HG02678 (cell line): ENCODE measurements at regions not wholly inside any gene's neighbourhood (a gene's known extent, or its start where the extent isn't known, plus 50 kb on each side); places are given as distances from the start of the nearest gene placed in this dataset.
"Not testable (repeated sequence)": the region's sequence is repeated elsewhere in the genome, so short reads cannot be mapped to it uniquely, and the experiment has no call there.

Experiments
- ATAC-seq: cut with Tn5 transposase; IDR thresholded peaks from one replicate; pipeline ENCODE4 v1.9.1; 2021; ENCODE audit warnings: mild to moderate bottlenecking, moderate library complexity; ENCODE audit not compliant: unreplicated experiment

DNA sequence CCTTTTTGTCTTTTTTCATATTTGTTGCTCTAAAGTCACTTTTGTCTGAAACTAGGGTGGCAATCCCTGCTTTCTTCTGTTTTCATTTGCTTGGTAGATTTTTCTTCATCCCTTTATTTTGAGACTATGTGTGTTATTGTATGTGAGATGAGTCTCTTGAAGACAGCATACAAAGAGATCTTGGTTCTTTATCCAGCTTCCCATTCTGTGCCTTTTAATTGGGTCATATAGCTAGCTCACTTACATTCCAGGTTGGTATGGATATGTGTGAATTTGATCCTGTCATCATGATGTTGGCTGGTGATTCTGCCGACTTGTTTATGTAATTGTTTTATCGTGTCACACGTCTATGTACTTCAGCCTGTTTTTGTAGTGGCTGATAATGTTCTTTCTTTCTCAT, 267.7 kb upstream of the MGAT4C start:
- no peak for ATAC-seq

GRCh38 chr12:86521870-86522269, 265.7 kb upstream of the MGAT4C start:
- no peak for ATAC-seq

DNA sequence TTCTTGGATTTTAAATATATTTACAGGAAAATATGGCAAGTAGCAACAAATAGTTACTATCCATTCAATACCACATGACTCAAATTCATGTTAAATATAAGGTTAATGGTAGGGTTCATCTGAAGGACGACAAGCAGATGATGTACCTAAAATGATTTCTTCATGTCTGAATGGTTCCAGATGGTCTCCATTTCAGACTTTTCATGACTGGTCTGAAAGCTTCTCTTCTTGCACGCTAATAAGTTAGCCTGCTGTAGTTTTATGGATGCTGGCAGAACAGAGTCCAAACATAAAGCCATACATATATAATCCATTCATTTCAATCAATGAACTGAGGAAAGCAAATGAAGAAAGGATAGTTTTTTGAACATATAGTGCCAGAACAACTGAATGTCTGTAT, 257.0 kb upstream of the MGAT4C start:
- peak; percentile 8 for ATAC-seq

DNA sequence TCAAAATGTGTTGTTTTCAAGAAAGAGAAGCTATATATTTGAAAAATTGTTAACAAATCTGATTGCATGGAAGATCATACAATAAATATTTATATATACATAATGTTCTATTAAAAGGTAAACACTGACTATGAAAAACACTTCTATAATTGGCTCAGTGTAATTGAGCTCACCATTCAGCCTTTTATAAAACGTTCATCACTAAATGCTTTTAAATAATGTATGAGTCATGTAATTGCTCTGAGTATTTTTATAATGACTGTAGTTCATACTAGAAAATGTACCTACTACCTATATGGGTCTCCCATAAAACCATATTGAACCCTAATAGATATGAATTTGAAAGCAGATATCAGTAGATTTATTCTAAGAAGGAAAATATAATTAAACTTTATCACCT, 240.4 kb upstream of the MGAT4C start:
- no peak for ATAC-seq

GRCh38 chr12:86484473-86484872, 228.3 kb upstream of the MGAT4C start:
- ATAC-seq, result no peak

- ATAC-seq, result no peak
Observed at GRCh38 chr12:86473231-86473630, 217.0 kb upstream of the MGAT4C start.

GRCh38 chr12:86456776-86457175, 200.6 kb upstream of the MGAT4C start:
- ATAC-seq, result no peak

DNA sequence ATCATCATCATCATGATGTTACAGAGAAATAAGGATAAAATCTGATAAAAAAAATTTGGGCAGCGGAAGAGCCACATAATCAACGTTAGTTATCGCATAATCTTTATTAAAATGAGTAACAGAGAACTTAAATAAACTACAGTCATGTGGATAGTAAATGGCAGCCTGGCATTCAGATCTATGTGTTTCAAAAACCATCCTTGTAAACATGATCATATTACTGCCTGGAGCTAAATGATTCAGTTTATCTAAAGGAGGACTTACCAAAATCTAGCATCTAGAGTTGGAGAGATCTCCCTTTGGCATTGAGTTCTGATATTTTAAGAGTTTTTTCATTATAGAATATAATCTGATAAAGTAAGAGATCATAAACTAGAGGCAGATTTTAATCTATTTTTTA, 200.1 kb upstream of the MGAT4C start:
- no peak for ATAC-seq

- no peak for ATAC-seq
Observed at GRCh38 chr12:86445356-86445755, 189.2 kb upstream of the MGAT4C start.

- no peak for ATAC-seq
Observed at GRCh38 chr12:86435053-86435452, 178.9 kb upstream of the MGAT4C start.

GRCh38 chr12:86429824-86430223, 173.6 kb upstream of the MGAT4C start:
- ATAC-seq, result no peak

GRCh38 chr12:86421333-86421732, 165.1 kb upstream of the MGAT4C start:
- no peak for ATAC-seq

DNA sequence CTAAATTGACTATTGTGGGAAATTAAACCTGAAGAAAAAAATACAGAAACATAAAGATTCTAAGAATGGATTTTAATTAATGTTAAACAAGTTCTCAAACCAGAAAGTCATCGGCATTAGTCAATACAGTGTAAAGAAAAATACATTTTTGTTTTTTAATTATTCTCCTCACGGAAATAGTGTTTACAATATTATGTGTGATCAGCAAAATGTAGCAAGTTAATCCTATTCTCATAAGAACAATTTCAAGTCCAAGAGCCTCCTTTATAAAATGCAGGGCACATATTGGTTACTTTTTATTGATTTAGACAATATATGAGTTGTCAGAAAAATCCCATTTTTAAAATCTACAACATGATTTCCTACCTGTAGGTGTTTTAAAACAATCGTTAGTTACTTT, 158.0 kb upstream of the MGAT4C start:
- ATAC-seq, result no peak

DNA sequence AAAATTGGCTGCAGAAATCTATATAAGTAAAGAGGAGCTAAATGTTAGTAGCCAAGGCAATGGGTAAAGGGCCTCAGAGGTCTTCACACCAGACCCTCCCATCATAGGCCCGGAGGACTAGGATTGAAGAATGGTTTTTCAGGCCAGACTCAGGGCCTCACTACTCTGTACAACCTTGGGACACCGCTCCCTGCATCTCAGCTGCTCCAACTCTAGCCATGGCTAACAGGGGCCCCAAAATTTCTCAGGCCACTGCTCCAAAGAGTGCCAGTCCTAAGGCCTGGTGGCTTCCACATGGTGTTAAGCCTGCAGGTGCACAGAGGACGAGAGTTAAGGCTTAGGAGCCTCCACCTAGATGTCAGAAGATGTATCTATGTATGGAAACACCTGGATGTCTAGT, 155.5 kb upstream of the MGAT4C start:
- ATAC-seq, result no peak

GRCh38 chr12:86407620-86408208, 151.5 kb upstream of the MGAT4C start:
- no peak for ATAC-seq

- no peak for ATAC-seq
Observed at GRCh38 chr12:86389949-86390348, 133.8 kb upstream of the MGAT4C start.

- ATAC-seq, result no peak
Observed at GRCh38 chr12:86387591-86388145, 131.5 kb upstream of the MGAT4C start.

GRCh38 chr12:86383759-86384158, 127.6 kb upstream of the MGAT4C start:
- ATAC-seq, result not testable (repeated sequence)

DNA sequence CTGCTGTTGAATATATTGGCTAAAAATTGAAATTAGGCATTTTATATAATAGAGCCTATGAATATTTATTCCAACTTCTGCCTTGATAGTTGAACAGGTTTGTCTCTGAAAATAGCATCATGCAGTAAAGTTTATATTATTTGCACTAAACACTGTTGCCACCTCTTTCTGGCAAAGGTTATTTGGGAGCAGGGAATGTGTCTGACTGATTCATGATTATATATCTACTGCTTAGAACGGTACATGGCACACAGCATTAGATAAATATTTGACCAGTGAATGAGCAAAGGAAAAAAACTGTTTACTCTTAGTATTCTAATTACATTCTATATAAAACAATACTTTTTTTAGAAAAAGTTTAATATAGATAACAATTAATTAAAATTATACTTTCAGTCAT, 123.1 kb upstream of the MGAT4C start:
- no peak for ATAC-seq

DNA sequence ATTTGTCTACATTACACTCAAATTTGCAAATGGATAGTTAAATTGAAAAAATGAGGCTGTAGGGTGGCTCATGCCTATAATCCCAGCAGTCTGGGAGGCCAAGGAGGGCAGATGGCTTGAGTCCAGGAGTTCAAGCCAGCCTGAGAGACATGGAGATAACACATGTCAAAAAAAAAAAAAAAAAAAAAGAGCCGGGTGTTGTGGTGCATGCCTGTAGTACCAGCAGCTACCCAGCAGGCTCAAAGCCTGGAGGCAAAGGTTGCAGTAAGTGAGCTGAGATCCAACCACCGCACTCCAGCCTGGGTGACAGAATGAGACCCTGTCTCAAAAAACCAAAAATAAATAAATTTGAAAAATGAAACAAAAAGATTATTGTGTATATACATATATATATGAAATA, 119.9 kb upstream of the MGAT4C start:
- no peak for ATAC-seq

GRCh38 chr12:86373813-86374212, 117.6 kb upstream of the MGAT4C start:
- ATAC-seq, result no peak

- no peak for ATAC-seq
Observed at GRCh38 chr12:86367137-86367536, 110.9 kb upstream of the MGAT4C start.

DNA sequence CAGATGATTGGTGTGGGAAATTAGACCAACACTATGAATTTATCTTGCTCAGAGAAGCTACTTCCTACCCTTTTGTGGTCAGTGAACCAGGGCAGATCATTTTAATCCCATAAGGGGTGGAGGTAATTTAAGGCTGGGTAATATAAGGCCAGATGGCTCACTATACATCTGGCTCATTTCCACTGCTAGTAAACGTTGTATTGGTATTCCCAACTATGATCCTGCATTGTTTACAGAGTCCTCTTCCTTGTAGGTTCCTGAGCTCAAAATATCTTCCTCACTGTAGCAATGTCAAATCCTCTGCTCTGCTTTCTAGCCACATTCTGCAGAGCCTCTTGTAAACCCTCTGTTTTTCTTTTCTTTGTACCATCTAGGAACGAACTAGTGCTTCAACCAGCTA, 93.0 kb upstream of the MGAT4C start:
- no peak for ATAC-seq
